ENCODE measurements at regions not wholly inside any gene's neighbourhood (a gene's known extent, or its start where the extent isn't known, plus 50 kb on each side); places are given as distances from the start of the nearest gene placed in this dataset.

- TF ChIP-seq, protein P1, sequence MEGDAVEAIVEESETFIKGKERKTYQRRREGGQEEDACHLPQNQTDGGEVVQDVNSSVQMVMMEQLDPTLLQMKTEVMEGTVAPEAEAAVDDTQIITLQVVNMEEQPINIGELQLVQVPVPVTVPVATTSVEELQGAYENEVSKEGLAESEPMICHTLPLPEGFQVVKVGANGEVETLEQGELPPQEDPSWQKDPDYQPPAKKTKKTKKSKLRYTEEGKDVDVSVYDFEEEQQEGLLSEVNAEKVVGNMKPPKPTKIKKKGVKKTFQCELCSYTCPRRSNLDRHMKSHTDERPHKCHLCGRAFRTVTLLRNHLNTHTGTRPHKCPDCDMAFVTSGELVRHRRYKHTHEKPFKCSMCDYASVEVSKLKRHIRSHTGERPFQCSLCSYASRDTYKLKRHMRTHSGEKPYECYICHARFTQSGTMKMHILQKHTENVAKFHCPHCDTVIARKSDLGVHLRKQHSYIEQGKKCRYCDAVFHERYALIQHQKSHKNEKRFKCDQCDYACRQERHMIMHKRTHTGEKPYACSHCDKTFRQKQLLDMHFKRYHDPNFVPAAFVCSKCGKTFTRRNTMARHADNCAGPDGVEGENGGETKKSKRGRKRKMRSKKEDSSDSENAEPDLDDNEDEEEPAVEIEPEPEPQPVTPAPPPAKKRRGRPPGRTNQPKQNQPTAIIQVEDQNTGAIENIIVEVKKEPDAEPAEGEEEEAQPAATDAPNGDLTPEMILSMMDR (IDR thresholded peaks at IDR 0.05; ENCODE audit: insufficient read depth, low read depth, low read length, missing control alignments), result no peak
- no peak for DNase-seq (ENCODE audit: low read depth)
Observed at GRCh38 chr6:109237077-109237985, 142.0 kb downstream of the CEP57L1 start.

GRCh38 chr6:109236115-109237076, 141.1 kb downstream of the CEP57L1 start:
- TF ChIP-seq, protein P1 (IDR thresholded peaks at IDR 0.05; ENCODE audit: insufficient read depth, low read depth, low read length, missing control alignments), result peak; percentile 20
- DNase-seq (ENCODE audit: low read depth), result peak; percentile 41
- H3K4me3 ChIP-seq (ENCODE audit: low read depth, low read length), result no peak overlapping the region

More at GRCh38 chr6:109237077-109237985, 142.0 kb downstream of the CEP57L1 start:
- H3K4me3 ChIP-seq (ENCODE audit: low read depth, low read length), result no peak overlapping the region

DNA sequence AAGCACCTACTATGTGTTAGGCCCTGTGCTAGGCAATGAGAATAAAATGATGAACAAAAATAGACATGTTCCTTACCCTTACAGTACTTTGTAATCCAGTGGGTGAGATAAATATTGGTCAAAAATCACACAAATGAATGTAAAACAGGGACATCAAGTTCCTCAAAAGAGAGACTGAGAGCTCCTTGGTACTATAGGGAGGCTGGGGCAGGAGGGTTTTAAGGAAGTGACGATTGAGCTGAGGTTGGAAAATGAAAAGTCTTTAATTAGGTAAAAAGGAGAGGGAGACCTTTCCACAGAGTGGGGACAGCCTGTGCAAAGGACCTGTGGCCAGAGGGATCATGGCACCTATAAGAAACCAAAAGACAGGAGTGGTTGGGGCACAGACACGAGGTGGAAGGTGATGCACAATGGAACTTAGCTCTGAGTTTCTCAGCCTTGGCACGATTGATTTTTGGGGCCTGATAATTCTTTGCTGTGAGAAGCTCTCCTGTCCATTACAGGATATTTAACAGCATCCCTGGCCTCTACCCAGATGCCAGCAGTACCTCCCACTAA, 140.3 kb downstream of the CEP57L1 start:
- TF ChIP-seq, protein P1 (IDR thresholded peaks at IDR 0.05; ENCODE audit: insufficient read depth, low read depth, low read length, missing control alignments), result no peak
- no peak for DNase-seq (ENCODE audit: low read depth)
- H3K4me3 ChIP-seq (ENCODE audit: low read depth, low read length), result no peak overlapping the region

DNA sequence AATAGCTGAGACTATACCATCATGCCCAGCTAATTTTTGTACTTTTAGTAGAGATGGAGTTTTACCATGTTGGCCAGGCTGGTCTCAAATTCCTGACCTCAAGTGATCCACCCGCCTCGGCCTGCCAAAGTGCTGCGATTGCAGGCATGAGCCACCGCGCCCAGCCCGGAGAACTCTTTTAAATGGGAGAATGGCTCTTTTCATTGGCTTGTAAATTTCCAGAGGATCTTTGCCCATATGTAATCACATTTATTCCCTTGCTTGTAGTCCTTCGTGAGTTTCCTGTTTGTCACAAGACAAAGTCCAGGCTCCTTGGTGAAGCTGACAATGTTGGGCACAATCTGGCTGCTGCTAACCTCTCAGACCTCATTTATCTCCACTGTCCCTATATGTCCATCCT, 135.1 kb downstream of the CEP57L1 start:
- no peak overlapping the region for H3K4me3 ChIP-seq (ENCODE audit: low read depth, low read length)
- DNase-seq (ENCODE audit: low read depth), result no peak
- TF ChIP-seq, protein P1 (IDR thresholded peaks at IDR 0.05; ENCODE audit: insufficient read depth, low read depth, low read length, missing control alignments), result no peak

- no peak overlapping the region for H3K4me3 ChIP-seq (ENCODE audit: low read depth, low read length)
- DNase-seq (ENCODE audit: low read depth), result no peak
- TF ChIP-seq, protein P1 (IDR thresholded peaks at IDR 0.05; ENCODE audit: insufficient read depth, low read depth, low read length, missing control alignments), result no peak
Observed at GRCh38 chr6:109229536-109229935, 134.2 kb downstream of the CEP57L1 start.

DNA sequence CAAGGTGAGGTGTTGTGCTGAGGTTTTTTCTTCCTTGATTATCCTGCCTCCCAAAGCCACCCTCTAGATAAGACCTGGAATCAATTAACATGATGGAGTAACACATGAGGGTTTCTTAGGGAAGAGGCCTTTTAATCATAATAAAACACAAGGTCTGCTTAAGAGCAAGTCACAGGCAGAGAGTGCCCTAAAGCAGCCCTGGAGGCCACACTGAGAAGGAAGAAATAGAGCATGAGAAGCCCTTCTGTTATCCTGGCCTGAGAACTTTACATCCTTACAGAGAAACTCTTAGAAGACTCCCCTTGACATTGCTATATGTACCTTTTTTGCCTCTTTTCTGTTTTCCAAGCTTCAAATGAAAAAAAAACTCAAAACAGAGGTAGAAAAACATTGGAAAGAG, 132.3 kb downstream of the CEP57L1 start:
- TF ChIP-seq, protein P1 (IDR thresholded peaks at IDR 0.05; ENCODE audit: insufficient read depth, low read depth, low read length, missing control alignments), result no peak
- no peak overlapping the region for H3K4me3 ChIP-seq (ENCODE audit: low read depth, low read length)
- DNase-seq (ENCODE audit: low read depth), result no peak

Data from GM12865 (cell line).